MM.1S (cell line): ENCODE measurements at regions not wholly inside any gene's neighbourhood (a gene's known extent, or its start where the extent isn't known, plus 50 kb on each side); places are given as distances from the start of the nearest gene placed in this dataset.

Experiments
- DNase-seq: peaks from one replicate; pipeline ENCODE4 v3.0.0-alpha.2; 2015
- H2AFZ ChIP-seq: fragments of 300-600 bp; sonication (generic); 2 replicates; pipeline ENCODE4 v1.6.0; 2016; ENCODE audit warnings: antibody characterized with exemption, low read length
- H3F3A ChIP-seq: fragments of 300-600 bp; sonication (generic); 2 replicates; pipeline ENCODE4 v1.6.1; 2016; ENCODE audit warnings: mild to moderate bottlenecking, antibody characterized with exemption, low read length, moderate library complexity, mixed read lengths; ENCODE audit not compliant: insufficient read depth
- H3K27ac ChIP-seq: fragments of 300-600 bp; sonication (generic); 2 replicates; pipeline ENCODE4 v1.5.1; 2016; ENCODE audit warnings: mild to moderate bottlenecking, low read length
- H3K27me3 ChIP-seq: fragments of 300-600 bp; sonication (generic); replicated peaks from 2 replicates; pipeline ENCODE4 v1.6.0; 2016; ENCODE audit warnings: low read length; ENCODE audit not compliant: insufficient read depth
- H3K36me3 ChIP-seq: fragments of 300-600 bp; sonication (generic); replicated peaks from 2 replicates; pipeline ENCODE4 v1.6.1; 2016; ENCODE audit warnings: mild to moderate bottlenecking, low read length, mixed read lengths; ENCODE audit not compliant: insufficient read depth
- H3K4me1 ChIP-seq: fragments of 300-600 bp; sonication (generic); 2 replicates; pipeline ENCODE4 v1.6.1; 2016; ENCODE audit warnings: low read length, mixed read lengths
- H3K4me2 ChIP-seq: fragments of 300-600 bp; sonication (generic); 2 replicates; pipeline ENCODE4 v1.6.0; 2016; ENCODE audit warnings: low read depth, low read length
- H3K4me3 ChIP-seq: fragments of 300-600 bp; sonication (generic); 2 replicates; pipeline ENCODE4 v1.5.1; 2016; ENCODE audit warnings: low read length, mixed read lengths
- H3K79me2 ChIP-seq: fragments of 300-600 bp; sonication (generic); 2 replicates; pipeline ENCODE4 v1.6.1; 2016; ENCODE audit warnings: mixed run types, low read length, mixed read lengths
- H3K9ac ChIP-seq: fragments of 300-600 bp; sonication (generic); 2 replicates; pipeline ENCODE4 v1.6.1; 2016; ENCODE audit warnings: low read length, mixed read lengths
- H3K9me2 ChIP-seq: fragments of 300-600 bp; sonication (generic); replicated peaks from 2 replicates; pipeline ENCODE4 v1.6.1; 2016; ENCODE audit warnings: mild to moderate bottlenecking, low read length, mixed read lengths; ENCODE audit not compliant: insufficient read depth
- H3K9me3 ChIP-seq: fragments of 300-600 bp; sonication (generic); replicated peaks from 2 replicates; pipeline ENCODE4 v1.6.1; 2016; ENCODE audit warnings: mild to moderate bottlenecking, low read length, mixed read lengths; ENCODE audit not compliant: insufficient read depth
- H4K20me1 ChIP-seq: fragments of 300-600 bp; sonication (generic); 2 replicates; pipeline ENCODE4 v1.6.1; 2016; ENCODE audit warnings: mild to moderate bottlenecking, low read length, moderate library complexity, mixed read lengths; ENCODE audit not compliant: insufficient read depth
- EZH2 ChIP-seq: fragments of 300-600 bp; sonication (generic); optimal IDR thresholded peaks from 2 replicates; pipeline ENCODE3; 2017; ENCODE audit warnings: low read depth, mild to moderate bottlenecking, antibody characterized with exemption, low read length, mixed read lengths
- EZH2phosphoT487 ChIP-seq: fragments of 300-600 bp; sonication (generic); IDR thresholded peaks from 2 replicates; pipeline ENCODE4 v1.6.1; 2018; ENCODE audit warnings: antibody characterized with exemption, low read length
- TF ChIP-seq, protein P1 (sequence below): fragments of 300-600 bp; sonication (generic); IDR thresholded peaks from 2 replicates; pipeline ENCODE4 v1.5.1; 2016; ENCODE audit warnings: antibody characterized with exemption, low read length, mixed read lengths

DNA sequence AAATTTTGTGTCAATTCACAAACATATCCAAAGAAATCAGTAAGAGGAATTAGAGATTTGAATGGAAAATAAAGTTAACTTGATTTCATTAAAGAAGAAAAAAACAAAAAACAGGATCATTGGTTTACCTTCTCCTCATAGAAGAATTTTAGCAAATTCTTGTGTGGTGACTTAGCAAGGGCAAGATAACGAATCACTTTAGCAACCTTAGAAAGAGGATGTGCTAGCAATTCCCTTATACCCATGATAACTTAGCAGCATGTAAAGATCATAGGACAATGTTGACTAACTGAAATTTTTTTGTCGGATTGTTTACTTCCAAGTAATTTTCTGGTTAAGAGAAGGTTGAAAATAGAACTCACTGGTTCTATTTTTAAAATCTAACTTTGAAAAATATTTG, 609.3 kb downstream of the GBE1 start:
- no peak for DNase-seq
- H3F3A ChIP-seq = no peaks in the 10 kb centered on the region
- H3K79me2 ChIP-seq = no peaks in the 10 kb centered on the region
- no peaks in the 10 kb centered on the region for H3K9me2 ChIP-seq
- H3K9ac ChIP-seq = no peak overlapping the region
- TF ChIP-seq EZH2phosphoT487 (no peak), EZH2 (no peak)
- TF ChIP-seq, protein P1, sequence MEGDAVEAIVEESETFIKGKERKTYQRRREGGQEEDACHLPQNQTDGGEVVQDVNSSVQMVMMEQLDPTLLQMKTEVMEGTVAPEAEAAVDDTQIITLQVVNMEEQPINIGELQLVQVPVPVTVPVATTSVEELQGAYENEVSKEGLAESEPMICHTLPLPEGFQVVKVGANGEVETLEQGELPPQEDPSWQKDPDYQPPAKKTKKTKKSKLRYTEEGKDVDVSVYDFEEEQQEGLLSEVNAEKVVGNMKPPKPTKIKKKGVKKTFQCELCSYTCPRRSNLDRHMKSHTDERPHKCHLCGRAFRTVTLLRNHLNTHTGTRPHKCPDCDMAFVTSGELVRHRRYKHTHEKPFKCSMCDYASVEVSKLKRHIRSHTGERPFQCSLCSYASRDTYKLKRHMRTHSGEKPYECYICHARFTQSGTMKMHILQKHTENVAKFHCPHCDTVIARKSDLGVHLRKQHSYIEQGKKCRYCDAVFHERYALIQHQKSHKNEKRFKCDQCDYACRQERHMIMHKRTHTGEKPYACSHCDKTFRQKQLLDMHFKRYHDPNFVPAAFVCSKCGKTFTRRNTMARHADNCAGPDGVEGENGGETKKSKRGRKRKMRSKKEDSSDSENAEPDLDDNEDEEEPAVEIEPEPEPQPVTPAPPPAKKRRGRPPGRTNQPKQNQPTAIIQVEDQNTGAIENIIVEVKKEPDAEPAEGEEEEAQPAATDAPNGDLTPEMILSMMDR = no peak
- no peaks in the 10 kb centered on the region for H3K36me3 ChIP-seq
- H4K20me1 ChIP-seq = no peaks in the 10 kb centered on the region
- no peak overlapping the region for H3K27ac ChIP-seq
- no peak overlapping the region for H3K4me3 ChIP-seq
- no peaks in the 10 kb centered on the region for H3K4me1 ChIP-seq
- H2AFZ ChIP-seq = no peak overlapping the region
- H3K9me3 ChIP-seq = no peaks in the 10 kb centered on the region
- no peak overlapping the region for H3K4me2 ChIP-seq
- H3K27me3 ChIP-seq = no peaks in the 10 kb centered on the region

DNA sequence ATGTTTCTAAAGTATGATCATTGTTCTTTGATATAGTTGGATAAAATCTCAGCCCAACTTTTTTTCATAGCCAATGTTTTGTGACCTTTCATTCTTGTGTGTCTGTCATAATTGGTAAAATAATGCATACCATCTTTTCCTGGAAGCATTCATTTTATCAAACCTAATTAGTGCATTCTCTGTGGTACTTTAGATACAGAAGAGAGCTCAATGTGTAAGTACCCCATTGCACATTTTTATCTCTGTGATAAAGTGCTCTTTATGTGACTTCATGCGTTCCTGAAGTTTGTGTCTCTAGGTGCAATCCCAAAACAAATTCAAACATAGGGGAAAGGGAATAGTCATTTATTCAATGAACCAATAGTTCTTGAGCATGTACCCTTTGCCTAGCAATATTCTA, 628.5 kb downstream of the GBE1 start:
- H3K79me2 ChIP-seq = no peaks in the 10 kb centered on the region
- H2AFZ ChIP-seq = no peak overlapping the region
- H3K9me3 ChIP-seq = no peaks in the 10 kb centered on the region
- no peak overlapping the region for H3K4me3 ChIP-seq
- H3K9ac ChIP-seq = no peak overlapping the region
- H3K27ac ChIP-seq = no peak overlapping the region
- H3K4me1 ChIP-seq = no peaks in the 10 kb centered on the region
- no peaks in the 10 kb centered on the region for H3F3A ChIP-seq
- no peaks in the 10 kb centered on the region for H3K27me3 ChIP-seq
- TF ChIP-seq EZH2 (no peak), EZH2phosphoT487 (no peak)
- TF ChIP-seq, protein P1 = no peak
- no peaks in the 10 kb centered on the region for H4K20me1 ChIP-seq
- H3K36me3 ChIP-seq = no peaks in the 10 kb centered on the region
- no peak for DNase-seq
- H3K9me2 ChIP-seq = no peaks in the 10 kb centered on the region
- H3K4me2 ChIP-seq = no peak overlapping the region

DNA sequence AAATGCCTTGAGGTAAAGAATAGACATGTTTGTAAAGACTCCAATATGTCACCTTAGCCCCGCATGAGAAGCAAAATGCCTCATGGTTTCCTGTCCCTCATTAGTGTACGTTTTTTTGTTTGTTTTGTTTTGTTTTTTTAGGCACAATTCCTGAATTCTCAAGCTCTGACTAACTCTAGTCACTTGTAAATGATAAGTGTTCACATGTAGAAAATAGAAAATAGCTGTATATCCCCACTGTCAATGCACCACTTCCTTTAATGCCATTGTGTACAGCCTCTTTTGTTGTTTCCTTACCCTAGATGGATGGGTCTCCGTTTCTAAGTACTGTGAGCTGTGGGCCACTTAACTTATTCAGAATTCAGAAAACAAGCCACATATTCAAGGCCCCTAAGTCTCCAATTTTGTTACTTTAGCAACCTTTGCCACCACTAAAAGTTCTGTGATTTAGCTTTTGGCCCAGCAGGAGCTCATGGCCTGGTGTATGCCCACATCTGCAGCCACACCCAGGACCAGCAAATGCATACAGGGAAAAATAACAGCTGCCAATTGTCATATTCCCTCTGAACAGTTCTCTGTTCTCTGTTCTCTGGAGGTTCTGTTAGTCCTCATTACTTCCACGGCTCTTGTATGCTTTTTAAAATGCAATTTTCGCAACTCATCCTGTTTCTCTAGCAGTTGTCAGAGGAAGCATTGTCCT, 655.5 kb downstream of the GBE1 start:
- Histone ChIP-seq H3K36me3 (no peaks in the 10 kb centered on the region), H3K9me2 (no peaks in the 10 kb centered on the region), H3K79me2 (no peaks in the 10 kb centered on the region), H3K27ac (no peak overlapping the region), H4K20me1 (no peaks in the 10 kb centered on the region), H3K4me3 (no peak overlapping the region), H3K27me3 (no peaks in the 10 kb centered on the region), H3K4me1 (no peaks in the 10 kb centered on the region), H3K4me2 (no peak overlapping the region), H3F3A (no peaks in the 10 kb centered on the region), H3K9ac (no peak overlapping the region), H2AFZ (no peak overlapping the region), H3K9me3 (no peaks in the 10 kb centered on the region)
- TF ChIP-seq EZH2 (no peak), EZH2phosphoT487 (no peak)
- TF ChIP-seq, protein P1 = no peak
- no peak for DNase-seq
